GM19468 (cell line): ENCODE measurements at regions not wholly inside any gene's neighbourhood (a gene's known extent, or its start where the extent isn't known, plus 50 kb on each side); places are given as distances from the start of the nearest gene placed in this dataset.
"Not testable (repeated sequence)": the region's sequence is repeated elsewhere in the genome, so short reads cannot be mapped to it uniquely, and the experiment has no call there.

Experiments used
- ATAC-seq: cut with Tn5 transposase; IDR thresholded peaks from one replicate; pipeline ENCODE4 v1.9.1; 2021; ENCODE audit warnings: mild to moderate bottlenecking, moderate library complexity, moderate number of reproducible peaks; ENCODE audit not compliant: unreplicated experiment; ENCODE audit errors: extremely low read depth

GRCh38 chr4:96379524-96379923 lies 539.6 kb downstream of the PDHA2 start:
- ATAC-seq: no peak

- no peak for ATAC-seq
These were observed 540.2 kb downstream of the PDHA2 start for GRCh38 chr4:96380106-96380505.

- no peak for ATAC-seq
These were observed 543.5 kb downstream of the PDHA2 start for GRCh38 chr4:96383349-96383748.

- no peak for ATAC-seq
These were observed 549.9 kb downstream of the PDHA2 start for GRCh38 chr4:96389770-96390169.

GRCh38 chr4:96390404-96390803 lies 550.5 kb downstream of the PDHA2 start:
- no peak for ATAC-seq

GRCh38 chr4:96395747-96396146 lies 555.9 kb downstream of the PDHA2 start:
- no peak for ATAC-seq

GRCh38 chr4:96406742-96407141 lies 566.8 kb downstream of the PDHA2 start:
- ATAC-seq: no peak

- ATAC-seq: no peak
These were observed 567.3 kb downstream of the PDHA2 start for GRCh38 chr4:96407225-96407624.

- ATAC-seq: no peak
These were observed 568.0 kb downstream of the PDHA2 start for GRCh38 chr4:96407738-96408463.

GRCh38 chr4:96414853-96415252 lies 575.0 kb downstream of the PDHA2 start:
- ATAC-seq: not testable (repeated sequence)

- no peak for ATAC-seq
These were observed 589.8 kb downstream of the PDHA2 start for GRCh38 chr4:96429657-96430056.

GRCh38 chr4:96431094-96431493 lies 591.2 kb downstream of the PDHA2 start:
- no peak for ATAC-seq

GRCh38 chr4:96448315-96448872 lies 608.5 kb downstream of the PDHA2 start:
- ATAC-seq: no peak

GRCh38 chr4:96455045-96455720 lies 615.3 kb downstream of the PDHA2 start:
- ATAC-seq: no peak

- not testable (repeated sequence) for ATAC-seq
These were observed 618.1 kb downstream of the PDHA2 start for GRCh38 chr4:96458031-96458430.

- ATAC-seq: no peak
These were observed 619.2 kb downstream of the PDHA2 start for GRCh38 chr4:96459105-96459504.

- ATAC-seq: no peak
These were observed 625.9 kb downstream of the PDHA2 start for GRCh38 chr4:96465834-96466233.

GRCh38 chr4:96471956-96472867 lies 632.3 kb downstream of the PDHA2 start:
- ATAC-seq: no peak

- no peak for ATAC-seq
These were observed 633.4 kb downstream of the PDHA2 start for GRCh38 chr4:96473246-96473645.

GRCh38 chr4:96483308-96484030 lies 643.6 kb downstream of the PDHA2 start:
- ATAC-seq: no peak
